ENCODE measurements at regions not wholly inside any gene's neighbourhood (a gene's known extent, or its start where the extent isn't known, plus 50 kb on each side); places are given as distances from the start of the nearest gene placed in this dataset.

GRCh38 chr7:115740043-115740442 lies 290.5 kb downstream of the TFEC start:
- TF ChIP-seq ZNF565 (CRISPR knock-in tag; conservative IDR thresholded peaks at IDR 0.05; ENCODE audit: low read depth) (no peak), CREB5 (CRISPR knock-in tag; IDR thresholded peaks at IDR 0.05; ENCODE audit: low read depth) (no peak), ZC3H10 (CRISPR knock-in tag; IDR thresholded peaks at IDR 0.05) (no peak), TCF4 (CRISPR knock-in tag; IDR thresholded peaks at IDR 0.05; ENCODE audit: borderline replicate concordance) (no peak), TOX (CRISPR knock-in tag; IDR thresholded peaks at IDR 0.05; ENCODE audit: borderline replicate concordance) (no peak), ISL1 (CRISPR knock-in tag; IDR thresholded peaks at IDR 0.05) (no peak), RARB (CRISPR knock-in tag; IDR thresholded peaks at IDR 0.05) (no peak)

GRCh38 chr7:115734641-115735040 lies 295.9 kb downstream of the TFEC start:
- ATAC-seq: no peak
- no peak for TF ChIP-seq POU6F1 (CRISPR knock-in tag; IDR thresholded peaks at IDR 0.05; ENCODE audit: borderline replicate concordance, low read depth)
- TF ChIP-seq ZC3H10 (CRISPR knock-in tag; IDR thresholded peaks at IDR 0.05): no peak
- TF ChIP-seq TOX (CRISPR knock-in tag; IDR thresholded peaks at IDR 0.05; ENCODE audit: borderline replicate concordance): no peak
- no peak for TF ChIP-seq CREB5 (CRISPR knock-in tag; IDR thresholded peaks at IDR 0.05; ENCODE audit: low read depth)
- TF ChIP-seq GLIS3 (CRISPR knock-in tag; IDR thresholded peaks at IDR 0.05): no peak
- no peak for TF ChIP-seq ZFP30 (CRISPR knock-in tag; IDR thresholded peaks at IDR 0.05)
- no peak for TF ChIP-seq OSR1 (CRISPR knock-in tag; IDR thresholded peaks at IDR 0.05)
- TF ChIP-seq ESRRG (CRISPR knock-in tag; IDR thresholded peaks at IDR 0.05): no peak
- TF ChIP-seq RARB (CRISPR knock-in tag; IDR thresholded peaks at IDR 0.05): no peak
- no peak for TF ChIP-seq ISL1 (CRISPR knock-in tag; IDR thresholded peaks at IDR 0.05)
- no peak for TF ChIP-seq CSRNP3 (CRISPR knock-in tag; IDR thresholded peaks at IDR 0.05)
- TF ChIP-seq SNAI2 (CRISPR knock-in tag; IDR thresholded peaks at IDR 0.05): no peak
- no peak for TF ChIP-seq CSDC2 (CRISPR knock-in tag; IDR thresholded peaks at IDR 0.05)
- TF ChIP-seq ZNF70 (CRISPR knock-in tag; IDR thresholded peaks at IDR 0.05): no peak
- no peak for TF ChIP-seq ZFP3 (CRISPR knock-in tag; IDR thresholded peaks at IDR 0.05)
- no peak for TF ChIP-seq ARNTL (CRISPR knock-in tag; IDR thresholded peaks at IDR 0.05; ENCODE audit: borderline replicate concordance, low read depth)
- no peak for TF ChIP-seq PPARA (CRISPR knock-in tag; IDR thresholded peaks at IDR 0.05; ENCODE audit: borderline replicate concordance)

More at GRCh38 chr7:115740043-115740442, 290.5 kb downstream of the TFEC start:
- no peak for ATAC-seq

GRCh38 chr7:115731796-115732471 lies 298.6 kb downstream of the TFEC start:
- TF ChIP-seq CREB5 (CRISPR knock-in tag; IDR thresholded peaks at IDR 0.05; ENCODE audit: low read depth): no peak
- no peak for TF ChIP-seq GLIS3 (CRISPR knock-in tag; IDR thresholded peaks at IDR 0.05)
- TF ChIP-seq ZFP3 (CRISPR knock-in tag; IDR thresholded peaks at IDR 0.05): no peak
- no peak for TF ChIP-seq OSR1 (CRISPR knock-in tag; IDR thresholded peaks at IDR 0.05)
- no peak for TF ChIP-seq RARB (CRISPR knock-in tag; IDR thresholded peaks at IDR 0.05)
- no peak for ATAC-seq

DNA sequence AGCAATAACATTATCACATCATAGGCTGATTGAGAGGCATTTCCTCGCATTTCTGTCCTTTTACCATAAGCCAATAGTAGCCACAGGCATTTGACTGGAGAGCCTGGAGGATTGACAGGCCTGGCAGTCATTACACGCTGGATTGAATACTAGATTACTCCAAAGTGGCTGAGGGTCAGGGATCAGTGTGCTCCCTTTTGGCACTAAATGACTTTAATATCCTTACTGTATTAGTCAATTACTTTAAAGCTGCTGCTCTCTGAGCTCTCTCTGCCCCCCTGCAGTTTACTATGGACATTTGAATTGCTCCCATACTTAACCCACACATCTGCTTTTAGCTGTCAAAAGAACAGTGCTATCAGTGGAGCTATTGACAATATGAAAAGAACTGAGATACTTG lies 302.0 kb downstream of the TFEC start:
- no peak for ATAC-seq
- TF ChIP-seq TCF4 (CRISPR knock-in tag; IDR thresholded peaks at IDR 0.05; ENCODE audit: borderline replicate concordance) (no peak), ESRRG (CRISPR knock-in tag; IDR thresholded peaks at IDR 0.05) (no peak), ZNF565 (CRISPR knock-in tag; conservative IDR thresholded peaks at IDR 0.05; ENCODE audit: low read depth) (no peak), ZNF70 (CRISPR knock-in tag; IDR thresholded peaks at IDR 0.05) (no peak), RARB (CRISPR knock-in tag; IDR thresholded peaks at IDR 0.05) (no peak), GLIS3 (CRISPR knock-in tag; IDR thresholded peaks at IDR 0.05) (no peak), ZC3H10 (CRISPR knock-in tag; IDR thresholded peaks at IDR 0.05) (no peak), PPARA (CRISPR knock-in tag; IDR thresholded peaks at IDR 0.05; ENCODE audit: borderline replicate concordance) (no peak), ARNTL (CRISPR knock-in tag; IDR thresholded peaks at IDR 0.05; ENCODE audit: borderline replicate concordance, low read depth) (no peak), POU6F1 (CRISPR knock-in tag; IDR thresholded peaks at IDR 0.05; ENCODE audit: borderline replicate concordance, low read depth) (no peak)
- TF ChIP-seq, protein P1, sequence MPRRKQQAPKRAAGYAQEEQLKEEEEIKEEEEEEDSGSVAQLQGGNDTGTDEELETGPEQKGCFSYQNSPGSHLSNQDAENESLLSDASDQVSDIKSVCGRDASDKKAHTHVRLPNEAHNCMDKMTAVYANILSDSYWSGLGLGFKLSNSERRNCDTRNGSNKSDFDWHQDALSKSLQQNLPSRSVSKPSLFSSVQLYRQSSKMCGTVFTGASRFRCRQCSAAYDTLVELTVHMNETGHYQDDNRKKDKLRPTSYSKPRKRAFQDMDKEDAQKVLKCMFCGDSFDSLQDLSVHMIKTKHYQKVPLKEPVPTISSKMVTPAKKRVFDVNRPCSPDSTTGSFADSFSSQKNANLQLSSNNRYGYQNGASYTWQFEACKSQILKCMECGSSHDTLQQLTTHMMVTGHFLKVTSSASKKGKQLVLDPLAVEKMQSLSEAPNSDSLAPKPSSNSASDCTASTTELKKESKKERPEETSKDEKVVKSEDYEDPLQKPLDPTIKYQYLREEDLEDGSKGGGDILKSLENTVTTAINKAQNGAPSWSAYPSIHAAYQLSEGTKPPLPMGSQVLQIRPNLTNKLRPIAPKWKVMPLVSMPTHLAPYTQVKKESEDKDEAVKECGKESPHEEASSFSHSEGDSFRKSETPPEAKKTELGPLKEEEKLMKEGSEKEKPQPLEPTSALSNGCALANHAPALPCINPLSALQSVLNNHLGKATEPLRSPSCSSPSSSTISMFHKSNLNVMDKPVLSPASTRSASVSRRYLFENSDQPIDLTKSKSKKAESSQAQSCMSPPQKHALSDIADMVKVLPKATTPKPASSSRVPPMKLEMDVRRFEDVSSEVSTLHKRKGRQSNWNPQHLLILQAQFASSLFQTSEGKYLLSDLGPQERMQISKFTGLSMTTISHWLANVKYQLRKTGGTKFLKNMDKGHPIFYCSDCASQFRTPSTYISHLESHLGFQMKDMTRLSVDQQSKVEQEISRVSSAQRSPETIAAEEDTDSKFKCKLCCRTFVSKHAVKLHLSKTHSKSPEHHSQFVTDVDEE (CRISPR knock-in tag; IDR thresholded peaks at IDR 0.05): no peak

Measured in SK-N-SH treated with all-trans-retinoic acid at 6 μM for 48 hours (cell line).